HG02678 (cell line): ENCODE measurements at regions not wholly inside any gene's neighbourhood (a gene's known extent, or its start where the extent isn't known, plus 50 kb on each side); places are given as distances from the start of the nearest gene placed in this dataset.

Source experiments
- ATAC-seq: cut with Tn5 transposase; IDR thresholded peaks from one replicate; pipeline ENCODE4 v1.9.1; 2021; ENCODE audit warnings: mild to moderate bottlenecking, moderate library complexity; ENCODE audit not compliant: unreplicated experiment

DNA sequence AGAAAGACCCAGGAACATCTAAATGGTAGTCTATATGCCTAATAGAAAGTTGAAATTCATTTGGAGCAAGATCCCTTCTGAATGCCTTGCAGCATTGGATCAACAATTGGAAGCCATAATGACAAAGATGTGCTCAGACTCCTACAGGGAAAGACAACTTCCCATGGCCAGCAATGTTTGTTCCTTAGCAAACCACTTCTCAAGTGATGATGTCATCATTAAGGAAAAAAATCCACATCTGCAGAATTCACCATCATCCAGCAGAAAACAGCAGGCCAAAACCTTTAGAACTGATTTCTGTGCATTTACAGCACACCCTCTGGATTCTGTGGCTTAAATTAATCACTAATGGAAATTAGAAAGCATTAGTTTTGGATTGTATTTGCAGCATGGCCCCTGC, 82.4 kb upstream of the ZIC3 start:
- no peak for ATAC-seq

DNA sequence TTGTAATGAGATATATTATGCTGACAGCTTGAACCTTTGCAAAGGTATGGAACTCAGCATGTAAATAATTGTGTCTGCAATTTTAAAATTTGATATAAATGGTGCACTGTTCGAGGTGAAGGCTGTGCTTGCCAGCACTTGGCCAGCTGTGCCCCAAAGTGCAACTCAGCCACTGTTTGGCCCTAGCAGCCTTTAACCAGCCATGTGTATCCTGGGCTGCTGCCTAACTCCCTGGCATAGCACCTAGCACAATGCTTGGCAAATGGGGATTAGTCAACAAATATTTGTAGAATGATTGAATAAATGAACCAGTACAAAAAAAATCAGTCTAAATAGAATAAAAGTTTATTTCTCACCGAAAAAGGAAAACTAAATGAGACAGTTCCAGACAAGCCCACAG, 83.8 kb upstream of the ZIC3 start:
- no peak for ATAC-seq

- no peak for ATAC-seq
Observed at GRCh38 chrX:137479386-137479785, 86.5 kb upstream of the ZIC3 start.

GRCh38 chrX:137441711-137442110, 124.2 kb upstream of the ZIC3 start:
- ATAC-seq, result no peak

DNA sequence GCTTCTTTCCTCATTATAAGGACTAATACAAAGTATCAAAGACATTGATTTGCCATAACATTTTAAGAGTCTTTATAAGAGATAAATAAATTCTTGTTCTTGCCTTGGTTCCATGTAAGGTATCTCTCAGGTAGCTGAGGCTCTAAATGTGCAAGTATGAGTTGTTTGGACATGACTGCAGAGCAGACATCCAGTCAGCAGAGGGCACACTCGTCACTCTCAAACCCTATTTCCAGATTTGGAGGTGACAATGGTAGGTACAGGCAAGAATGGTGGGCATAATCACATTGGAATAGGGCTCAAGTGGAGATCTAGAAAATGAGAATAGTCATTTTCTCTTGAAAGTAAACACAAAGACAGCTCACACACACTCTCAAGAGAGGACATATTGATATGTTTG, 133.3 kb upstream of the ZIC3 start:
- no peak for ATAC-seq

DNA sequence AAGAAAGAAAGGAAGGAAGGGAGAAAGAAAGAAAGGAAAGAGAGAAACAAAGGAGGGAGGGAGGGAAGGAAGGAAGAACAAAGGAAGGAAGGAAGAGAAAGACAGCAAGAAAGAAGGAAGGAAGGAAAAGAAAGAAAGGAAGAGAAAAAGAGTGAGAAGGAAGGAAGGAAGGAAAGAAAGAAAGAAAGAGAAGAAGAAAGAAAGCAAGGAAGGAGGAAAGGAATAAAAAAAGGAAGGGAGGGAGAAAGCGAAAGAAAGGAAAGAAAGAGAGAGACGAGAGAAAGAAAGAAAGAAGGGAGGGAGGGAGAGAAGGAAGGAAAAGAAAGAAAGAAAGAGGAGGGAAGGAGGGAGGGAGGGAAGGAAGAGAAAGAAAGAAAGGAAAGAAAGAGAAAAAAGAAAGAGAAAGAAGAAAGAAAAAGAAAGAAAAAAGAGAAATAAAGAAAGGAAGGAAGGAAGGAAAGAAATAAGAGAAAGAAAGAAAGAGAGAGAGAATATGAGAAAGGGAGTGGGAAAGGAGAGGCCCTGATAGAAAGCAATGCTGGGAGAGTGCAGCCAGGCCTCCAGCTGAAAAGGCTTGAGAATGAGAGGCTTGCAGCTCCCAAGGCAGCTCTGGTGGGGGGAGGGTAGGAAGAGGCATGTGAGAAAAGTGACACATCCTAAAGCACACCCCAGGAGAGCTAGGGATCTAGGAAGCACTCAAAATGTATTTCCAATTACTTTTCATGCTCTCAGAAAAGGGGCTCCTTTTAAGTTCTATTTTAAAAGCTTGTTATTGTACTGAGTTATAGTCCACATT, 134.0 kb upstream of the ZIC3 start:
- ATAC-seq, result no peak

DNA sequence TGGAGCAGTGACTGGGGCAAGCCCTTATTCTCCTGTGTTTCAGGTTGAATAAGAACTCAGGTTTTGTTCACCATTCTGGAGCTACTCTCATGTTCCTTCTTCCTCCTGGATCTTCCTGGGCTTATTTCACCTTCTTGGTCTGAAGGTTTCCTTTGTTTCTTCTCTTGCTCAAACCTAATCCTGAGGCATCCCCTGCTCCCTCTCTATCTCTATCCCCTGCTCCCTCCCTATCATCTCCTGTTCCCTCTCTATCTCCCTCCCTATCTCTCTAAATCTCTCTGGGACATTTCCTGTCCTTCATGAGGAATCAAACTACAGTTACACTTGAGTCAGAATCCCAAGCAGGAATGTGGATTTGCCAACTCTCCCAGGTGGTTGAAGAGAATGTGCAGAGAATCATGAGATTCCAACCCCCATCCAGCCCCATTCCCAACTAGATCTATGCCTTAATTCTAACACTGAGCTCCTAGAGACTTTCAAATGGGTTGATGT, 134.9 kb upstream of the ZIC3 start:
- ATAC-seq, result no peak

- no peak for ATAC-seq
Observed at GRCh38 chrX:137430301-137430700, 135.6 kb upstream of the ZIC3 start.

DNA sequence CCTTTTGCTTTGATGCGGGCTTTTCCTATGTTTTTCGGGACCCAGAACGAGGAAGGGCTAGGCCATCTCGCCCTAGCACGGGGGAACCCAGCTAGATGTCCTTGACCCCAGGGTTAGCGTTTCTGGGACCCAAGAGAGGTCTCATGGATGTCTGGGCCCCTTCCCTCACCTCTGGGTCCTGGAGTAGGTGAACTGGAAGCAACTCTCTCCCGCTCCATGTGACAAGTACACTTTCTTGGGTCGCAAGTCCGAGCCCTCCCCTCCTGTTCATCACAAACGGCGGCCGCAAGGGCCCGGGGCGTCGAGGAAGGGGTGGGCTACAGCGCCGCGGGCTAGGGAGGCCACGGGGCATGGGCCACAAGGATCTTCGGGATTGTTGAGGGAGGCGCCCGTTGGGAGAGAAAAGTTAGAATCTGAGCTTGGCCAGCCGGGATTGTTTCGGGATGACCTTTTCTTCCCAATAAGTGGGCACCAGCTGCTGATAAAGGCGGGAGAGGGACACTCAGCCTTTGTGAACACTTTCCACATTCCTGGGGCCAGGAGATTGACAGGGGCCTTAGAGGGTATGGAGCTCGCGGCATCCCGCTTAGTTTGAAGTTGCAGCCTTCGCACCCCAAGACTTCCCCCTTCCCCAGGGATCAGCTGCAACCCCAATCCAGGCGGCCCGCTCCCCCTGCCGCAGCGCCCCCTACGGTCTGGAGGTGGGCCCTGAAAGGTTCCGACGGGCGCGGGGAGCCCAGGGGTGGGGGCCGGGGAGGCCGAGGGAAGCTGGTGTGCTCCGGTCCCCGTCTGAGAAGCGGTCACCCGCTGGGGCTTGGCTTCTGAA, 136.9 kb upstream of the ZIC3 start:
- ATAC-seq, result no peak

GRCh38 chrX:137428221-137428661, 137.7 kb upstream of the ZIC3 start:
- no peak for ATAC-seq

GRCh38 chrX:137427816-137428215, 138.1 kb upstream of the ZIC3 start:
- ATAC-seq, result no peak

- no peak for ATAC-seq
Observed at GRCh38 chrX:137427426-137427778, 138.5 kb upstream of the ZIC3 start.

GRCh38 chrX:137426695-137427425, 139.1 kb upstream of the ZIC3 start:
- no peak for ATAC-seq

GRCh38 chrX:137425986-137426385, 139.9 kb upstream of the ZIC3 start:
- ATAC-seq, result no peak

DNA sequence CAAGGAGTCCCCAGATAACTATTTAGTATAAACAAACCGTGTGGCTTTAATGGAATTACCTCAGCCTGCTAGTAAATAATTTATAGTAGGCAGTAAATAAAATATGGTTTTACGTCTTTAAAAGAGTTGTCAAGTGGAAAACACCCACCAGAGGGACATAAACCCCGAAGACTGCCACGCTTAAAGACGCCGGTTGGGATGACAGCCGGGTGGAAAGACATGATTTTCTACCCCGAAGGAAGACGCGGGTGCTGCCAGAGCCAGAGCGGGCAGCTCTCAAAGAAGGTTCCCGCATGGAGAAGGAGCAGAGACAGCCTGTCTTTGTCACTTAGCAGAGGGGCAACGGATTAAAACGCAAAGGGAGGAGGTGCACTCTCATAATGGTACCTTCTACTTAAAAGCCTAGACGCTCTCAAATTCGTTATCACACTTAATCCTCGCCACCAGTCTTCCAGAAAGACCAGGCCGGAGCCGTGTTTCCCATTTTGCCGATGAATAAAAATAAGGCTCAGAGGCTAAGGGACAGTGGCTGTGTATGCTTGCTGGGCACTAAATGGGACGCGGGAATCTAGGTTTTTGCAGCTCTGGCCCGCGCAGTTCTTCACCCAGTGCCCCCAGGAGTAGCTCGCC, 140.5 kb upstream of the ZIC3 start:
- ATAC-seq, result no peak

DNA sequence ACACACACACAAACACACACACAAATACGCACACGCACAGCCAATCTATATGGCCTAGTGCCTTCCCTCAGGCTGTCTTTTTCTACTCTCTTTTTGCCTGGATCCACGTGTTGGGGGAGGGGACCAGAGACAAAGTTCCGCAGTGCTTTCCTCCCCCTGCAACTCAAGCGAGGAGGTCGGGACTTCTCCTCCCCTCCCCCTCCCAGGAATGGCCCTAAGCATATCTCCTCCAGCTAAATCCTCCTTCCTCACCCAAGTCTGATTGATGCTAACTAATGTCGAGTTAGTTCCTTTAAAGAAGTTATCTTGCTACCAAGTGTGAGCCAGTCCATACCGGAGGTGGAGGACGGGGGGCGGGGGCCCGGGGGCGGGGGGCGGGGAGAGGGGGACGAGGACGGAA, 141.2 kb upstream of the ZIC3 start:
- no peak for ATAC-seq

GRCh38 chrX:137423241-137423640, 142.7 kb upstream of the ZIC3 start:
- no peak for ATAC-seq

GRCh38 chrX:137418086-137418485, 147.8 kb upstream of the ZIC3 start:
- no peak for ATAC-seq

DNA sequence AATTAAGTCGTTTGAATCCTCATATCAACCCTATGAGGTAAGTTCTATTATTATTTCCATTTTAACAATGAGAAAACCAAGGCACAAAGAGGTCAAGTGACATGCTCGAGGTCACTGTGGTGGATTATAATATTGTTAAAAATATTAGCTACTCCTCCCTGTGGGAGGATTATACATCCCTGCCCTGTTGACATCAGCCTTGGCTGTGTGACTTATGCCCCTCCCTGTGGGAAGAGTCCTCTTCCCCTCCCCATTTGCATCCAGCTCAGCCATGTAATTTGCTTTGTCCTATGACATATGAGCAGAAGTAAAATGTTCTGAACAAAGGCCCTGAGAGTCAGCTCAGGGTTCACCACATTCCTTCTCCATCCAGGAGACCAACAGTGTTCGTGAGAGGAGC, 152.7 kb upstream of the ZIC3 start:
- ATAC-seq, result no peak

DNA sequence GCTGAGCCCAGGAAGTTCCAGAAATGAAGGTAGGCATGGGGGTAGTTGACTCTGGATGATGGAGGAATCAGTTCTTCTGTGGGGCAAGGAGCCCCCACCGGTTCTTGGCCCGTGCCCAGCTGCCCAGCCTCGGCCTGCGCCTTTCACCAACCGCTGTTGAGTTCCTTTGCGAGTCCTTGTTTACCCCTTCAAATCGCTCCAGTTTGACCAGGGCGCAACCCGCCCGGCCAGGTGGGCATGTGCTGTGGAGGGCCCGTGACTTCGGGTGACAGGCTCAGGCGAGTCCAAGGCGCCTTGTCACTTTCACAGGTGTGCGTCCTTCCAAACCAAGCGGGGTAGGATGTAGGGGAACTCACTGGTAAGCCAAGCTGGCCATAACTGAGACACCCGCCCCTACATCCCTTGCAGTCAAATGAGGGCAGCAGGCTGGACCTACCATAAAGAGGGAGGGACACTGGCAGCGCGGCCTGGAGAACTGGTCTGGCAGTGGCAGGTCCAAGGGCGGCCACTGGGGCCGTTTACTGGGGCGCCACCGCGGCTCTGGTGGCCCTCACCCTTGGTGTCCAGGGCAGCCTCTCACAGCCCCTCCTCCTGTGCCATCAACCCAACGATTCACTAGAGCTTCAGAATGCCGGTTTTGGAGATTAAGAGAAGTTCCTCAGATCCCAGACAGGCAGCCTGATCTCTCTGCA, 160.3 kb upstream of the ZIC3 start:
- ATAC-seq, result no peak
